NT2/D1 (cell line): ENCODE measurements at regions not wholly inside any gene's neighbourhood (a gene's known extent, or its start where the extent isn't known, plus 50 kb on each side); places are given as distances from the start of the nearest gene placed in this dataset.

ENCODE experiments used
- DNase-seq: peaks from one replicate; pipeline ENCODE4 v3.0.0-alpha.2; 2011; ENCODE audit warnings: low read depth, low spot score
- H3K27me3 ChIP-seq: 2 replicates; pipeline ENCODE4 v1.6.0; 2011; ENCODE audit warnings: mild to moderate bottlenecking; ENCODE audit not compliant: insufficient read length, insufficient read depth
- H3K36me3 ChIP-seq: 2 replicates; pipeline ENCODE4 v1.6.1; 2011; ENCODE audit warnings: mild to moderate bottlenecking, low read length, mixed read lengths; ENCODE audit not compliant: insufficient read depth, insufficient read length
- H3K4me1 ChIP-seq: 2 replicates; pipeline ENCODE4 v1.5.1; 2011; ENCODE audit not compliant: insufficient read depth, insufficient read length
- H3K4me3 ChIP-seq: 2 replicates; pipeline ENCODE4 v1.5.1; 2011; ENCODE audit warnings: low read depth; ENCODE audit not compliant: insufficient read length
- H3K9ac ChIP-seq: 2 replicates; pipeline ENCODE4 v1.6.0; 2011; ENCODE audit warnings: low read depth; ENCODE audit not compliant: insufficient read length
- H3K9me3 ChIP-seq: 2 replicates; pipeline ENCODE4 v1.5.1; 2011; ENCODE audit warnings: mild to moderate bottlenecking, low read length; ENCODE audit not compliant: insufficient read depth
- SUZ12 ChIP-seq: IDR thresholded peaks from 2 replicates; pipeline ENCODE4 v1.6.1; 2011; ENCODE audit not compliant: insufficient read length, insufficient read depth; ENCODE audit errors: extremely low read depth
- YY1 ChIP-seq: IDR thresholded peaks from 2 replicates; pipeline ENCODE4 v1.6.1; 2011; ENCODE audit not compliant: insufficient read length, insufficient read depth
- ZNF274 ChIP-seq: IDR thresholded peaks from 2 replicates; pipeline ENCODE4 v1.6.1; 2011; ENCODE audit warnings: mild to moderate bottlenecking, low read depth, low read length

DNA sequence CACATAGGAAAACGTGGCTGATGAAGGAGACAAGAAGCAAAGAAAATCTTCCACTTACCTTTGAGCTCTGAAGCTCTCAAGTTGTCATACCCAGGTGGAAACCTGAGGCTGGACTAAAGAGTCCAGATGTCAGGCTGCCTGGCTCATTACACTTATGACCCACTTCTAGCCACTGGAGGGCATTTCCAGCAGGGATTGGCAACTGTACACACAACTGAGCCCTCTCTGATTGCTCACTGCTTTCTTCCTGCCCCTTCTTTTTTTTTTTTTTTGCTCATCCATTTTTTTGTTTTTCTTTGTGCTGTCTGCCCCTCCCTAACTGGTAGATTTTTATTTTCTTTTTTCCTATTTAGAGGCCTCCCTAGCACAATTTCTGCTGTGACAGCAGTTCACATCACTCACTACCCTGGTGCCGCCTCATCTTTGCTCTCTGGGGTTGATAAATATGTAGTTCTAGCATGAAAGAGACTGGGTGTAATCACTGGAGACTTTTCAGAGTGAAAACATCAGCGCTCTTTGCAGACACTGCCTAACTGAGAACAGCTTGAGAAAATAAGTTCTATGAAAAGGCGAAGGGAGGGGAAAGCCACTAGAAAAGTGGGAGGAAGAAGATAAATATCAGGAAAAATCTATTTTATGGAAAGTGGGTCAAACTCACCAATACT is 334.5 kb downstream of the NUF2 start:
- no peak for DNase-seq

DNA sequence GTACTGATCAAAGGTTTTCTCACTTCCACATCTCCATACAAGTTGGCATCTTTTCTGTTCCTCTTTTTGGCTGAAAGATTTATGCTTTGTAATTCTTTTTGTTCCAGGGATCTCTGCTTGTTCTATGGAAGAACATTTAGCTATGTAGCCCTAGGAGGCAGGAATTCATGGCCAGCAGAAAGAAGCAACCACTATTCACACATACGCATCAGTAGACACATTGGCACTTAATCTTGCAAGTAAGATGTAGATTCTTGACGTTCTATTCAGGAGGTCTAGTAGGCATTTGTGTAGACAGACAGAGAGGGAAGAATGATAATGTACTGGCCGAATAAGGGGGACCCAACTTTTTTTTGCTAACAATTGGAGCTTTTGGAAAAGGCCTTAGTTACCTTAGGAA is 336.0 kb downstream of the NUF2 start:
- Histone ChIP-seq H3K4me3 (no peak overlapping the region), H3K9me3 (no peaks in the 10 kb centered on the region)
- DNase-seq = no peak

More for the DNA sequence above, 334.5 kb downstream of the NUF2 start:
- TF ChIP-seq ZNF274 = no peak
- TF ChIP-seq SUZ12 = no peak
- no peaks in the 10 kb centered on the region for H3K9me3 ChIP-seq
- H3K4me1 ChIP-seq = no peaks in the 10 kb centered on the region
- peaks cover 7% of the 10 kb centered on the region for H3K36me3 ChIP-seq
- H3K4me3 ChIP-seq = no peak overlapping the region
- H3K9ac ChIP-seq = no peak overlapping the region
- no peaks in the 10 kb centered on the region for H3K27me3 ChIP-seq

DNA sequence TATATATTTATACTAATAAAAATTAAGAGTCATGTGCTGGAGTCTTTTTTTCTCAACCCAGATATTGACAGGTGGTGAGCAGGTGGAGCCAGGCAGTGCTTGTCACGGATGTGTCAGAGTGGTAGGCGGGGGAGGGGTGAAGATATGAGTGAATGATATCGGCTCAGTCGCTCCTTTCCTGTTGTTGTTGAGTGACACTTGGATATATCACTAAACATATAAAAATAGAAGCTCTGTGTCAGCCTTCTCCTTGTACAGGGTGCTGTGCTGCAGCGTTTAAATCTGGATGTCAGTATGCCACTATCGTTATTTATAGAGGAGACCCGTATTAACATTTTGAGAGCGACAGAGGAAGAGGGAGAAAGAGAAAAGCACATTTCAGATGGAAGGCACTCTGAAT is 339.6 kb downstream of the NUF2 start:
- DNase-seq = no peak
- Histone ChIP-seq H3K4me3 (no peak overlapping the region), H3K9me3 (no peaks in the 10 kb centered on the region), H3K9ac (no peak overlapping the region), H3K36me3 (peaks cover 7% of the 10 kb centered on the region), H3K4me1 (no peaks in the 10 kb centered on the region), H3K27me3 (no peaks in the 10 kb centered on the region)
- no peak for TF ChIP-seq ZNF274
- no peak for TF ChIP-seq YY1
- no peak for TF ChIP-seq SUZ12

More for the DNA sequence above, 336.0 kb downstream of the NUF2 start:
- Histone ChIP-seq H3K9ac (no peak overlapping the region), H3K27me3 (no peaks in the 10 kb centered on the region), H3K36me3 (peaks cover 7% of the 10 kb centered on the region), H3K4me1 (no peaks in the 10 kb centered on the region)
- no peak for TF ChIP-seq YY1

DNA sequence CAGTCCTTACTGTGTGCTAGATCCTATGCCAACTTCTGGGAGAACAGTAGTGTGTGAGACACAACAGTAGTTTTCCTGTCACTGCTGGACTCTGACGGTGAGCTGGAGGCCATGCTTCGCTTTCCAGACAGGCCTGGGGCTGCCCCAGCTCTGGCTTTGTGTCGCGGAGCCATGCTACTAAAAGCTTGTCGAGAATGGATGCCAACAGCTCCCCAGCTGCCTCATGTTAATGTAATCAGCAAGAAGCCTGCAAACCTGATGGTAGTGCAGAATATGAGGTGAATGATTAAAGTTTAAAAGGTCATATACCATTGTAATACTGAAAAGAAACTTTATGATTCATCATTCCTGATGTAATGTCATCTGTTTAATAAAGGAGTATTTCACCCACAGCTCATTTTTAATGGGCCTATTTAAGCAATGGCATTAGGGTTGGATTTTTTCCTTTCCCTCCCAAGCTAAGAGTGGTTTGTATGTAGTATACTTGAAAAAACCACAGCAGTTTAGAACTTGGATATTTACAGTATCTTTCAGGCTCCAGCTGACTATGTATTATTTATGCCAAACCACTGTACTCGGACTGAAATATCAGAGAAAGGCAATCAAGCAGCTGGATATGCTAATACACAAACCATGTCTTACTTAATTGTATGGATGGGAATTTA is 343.0 kb downstream of the NUF2 start:
- Histone ChIP-seq H3K9ac (no peak overlapping the region), H3K4me3 (no peak overlapping the region), H3K4me1 (no peaks in the 10 kb centered on the region), H3K27me3 (no peaks in the 10 kb centered on the region), H3K9me3 (no peaks in the 10 kb centered on the region), H3K36me3 (no peaks in the 10 kb centered on the region)
- DNase-seq = no peak
- no peak for TF ChIP-seq SUZ12
- no peak for TF ChIP-seq YY1
- no peak for TF ChIP-seq ZNF274

DNA sequence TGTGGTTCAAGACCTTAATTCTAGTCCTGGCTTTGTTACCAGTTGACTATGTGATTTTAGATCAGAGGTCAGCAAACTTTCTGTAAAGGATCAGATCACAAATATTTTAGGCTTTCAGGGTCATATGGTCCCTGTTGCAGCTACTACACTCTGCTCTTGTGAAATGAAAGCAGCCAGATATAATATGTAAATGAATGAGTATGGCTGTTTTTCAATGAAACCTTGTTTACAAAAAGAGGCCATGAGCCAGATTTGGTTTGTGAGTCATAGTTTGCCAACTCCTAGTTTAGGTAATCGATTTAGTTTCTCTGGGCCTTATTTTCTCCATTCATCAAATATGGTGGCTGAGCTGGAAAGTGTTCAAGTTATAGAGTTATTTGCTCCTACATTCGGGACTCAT is 346.7 kb downstream of the NUF2 start:
- TF ChIP-seq SUZ12 = no peak
- TF ChIP-seq ZNF274 = no peak
- TF ChIP-seq YY1 = no peak
- Histone ChIP-seq H3K27me3 (no peaks in the 10 kb centered on the region), H3K4me3 (no peak overlapping the region), H3K36me3 (no peaks in the 10 kb centered on the region), H3K4me1 (no peaks in the 10 kb centered on the region), H3K9me3 (no peaks in the 10 kb centered on the region), H3K9ac (no peak overlapping the region)
- no peak for DNase-seq

DNA sequence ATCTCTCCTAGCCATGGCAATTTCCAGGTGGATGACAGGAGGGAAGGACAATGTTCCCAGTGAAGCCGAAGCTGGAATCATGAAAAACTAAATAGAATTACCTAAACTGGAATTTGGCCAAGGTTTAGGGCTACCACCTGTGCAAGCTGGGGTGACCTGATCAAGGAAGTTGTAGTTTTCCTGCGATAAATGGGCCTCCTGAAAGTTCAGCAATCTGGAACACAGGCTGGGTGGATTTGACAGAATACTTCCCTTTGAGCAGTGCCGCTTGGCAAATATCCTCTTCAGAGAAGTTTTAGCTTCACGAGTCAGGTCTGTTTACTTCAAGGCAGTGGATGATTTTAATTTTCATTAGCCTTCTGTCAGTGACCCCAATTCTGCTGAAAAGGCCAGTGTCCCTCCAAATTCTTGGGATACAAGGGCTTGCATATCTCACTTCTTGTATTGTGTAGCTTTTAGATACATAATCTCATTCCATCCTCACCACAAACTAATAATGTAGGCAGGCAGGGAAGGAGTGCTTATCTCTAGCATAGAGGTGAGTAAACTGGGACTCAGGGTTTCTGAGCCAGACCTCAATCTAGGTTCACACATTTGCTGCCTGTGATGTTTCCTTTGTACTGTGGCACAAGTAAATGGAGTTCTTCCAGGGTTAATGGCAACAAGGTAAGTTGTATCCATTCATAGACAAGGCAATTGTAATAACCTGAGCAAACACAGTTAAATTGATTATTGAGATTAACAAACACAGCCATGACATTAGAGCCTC is 349.4 kb downstream of the NUF2 start:
- no peaks in the 10 kb centered on the region for H3K36me3 ChIP-seq
- no peaks in the 10 kb centered on the region for H3K4me1 ChIP-seq
- H3K27me3 ChIP-seq = no peaks in the 10 kb centered on the region
- no peaks in the 10 kb centered on the region for H3K9me3 ChIP-seq
- TF ChIP-seq YY1 (no peak), SUZ12 (no peak), ZNF274 (no peak)
- no peak overlapping the region for H3K9ac ChIP-seq
- DNase-seq = no peak
- no peak overlapping the region for H3K4me3 ChIP-seq
